ENCODE measurements at regions not wholly inside any gene's neighbourhood (a gene's known extent, or its start where the extent isn't known, plus 50 kb on each side); places are given as distances from the start of the nearest gene placed in this dataset.

DNA sequence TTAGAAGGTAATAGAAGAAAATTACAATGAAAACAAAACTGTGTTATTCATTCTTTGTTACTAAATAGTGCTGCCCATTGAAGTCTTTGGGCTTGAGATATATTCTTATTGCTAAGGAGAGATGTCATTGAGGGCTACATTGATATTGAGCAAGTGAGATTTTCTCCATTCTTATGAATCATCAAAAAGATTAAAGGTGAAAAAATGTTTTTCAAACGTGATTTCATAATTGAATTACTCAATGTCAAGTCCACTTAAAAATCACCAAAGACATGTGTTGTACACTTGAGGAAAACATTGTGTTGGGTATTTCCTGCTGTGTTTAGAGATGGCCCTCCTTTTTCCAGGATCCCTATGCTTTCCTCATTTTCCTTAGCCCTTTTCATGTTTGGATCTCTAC, 448.1 kb downstream of the NFIB start:
- TF ChIP-seq, protein P1, sequence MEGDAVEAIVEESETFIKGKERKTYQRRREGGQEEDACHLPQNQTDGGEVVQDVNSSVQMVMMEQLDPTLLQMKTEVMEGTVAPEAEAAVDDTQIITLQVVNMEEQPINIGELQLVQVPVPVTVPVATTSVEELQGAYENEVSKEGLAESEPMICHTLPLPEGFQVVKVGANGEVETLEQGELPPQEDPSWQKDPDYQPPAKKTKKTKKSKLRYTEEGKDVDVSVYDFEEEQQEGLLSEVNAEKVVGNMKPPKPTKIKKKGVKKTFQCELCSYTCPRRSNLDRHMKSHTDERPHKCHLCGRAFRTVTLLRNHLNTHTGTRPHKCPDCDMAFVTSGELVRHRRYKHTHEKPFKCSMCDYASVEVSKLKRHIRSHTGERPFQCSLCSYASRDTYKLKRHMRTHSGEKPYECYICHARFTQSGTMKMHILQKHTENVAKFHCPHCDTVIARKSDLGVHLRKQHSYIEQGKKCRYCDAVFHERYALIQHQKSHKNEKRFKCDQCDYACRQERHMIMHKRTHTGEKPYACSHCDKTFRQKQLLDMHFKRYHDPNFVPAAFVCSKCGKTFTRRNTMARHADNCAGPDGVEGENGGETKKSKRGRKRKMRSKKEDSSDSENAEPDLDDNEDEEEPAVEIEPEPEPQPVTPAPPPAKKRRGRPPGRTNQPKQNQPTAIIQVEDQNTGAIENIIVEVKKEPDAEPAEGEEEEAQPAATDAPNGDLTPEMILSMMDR (IDR thresholded peaks at IDR 0.05; ENCODE audit: low read depth, low read length, missing input control), result no peak
- TF ChIP-seq RXRA (IDR thresholded peaks at IDR 0.05), result no peak
- TF ChIP-seq, protein P2, sequence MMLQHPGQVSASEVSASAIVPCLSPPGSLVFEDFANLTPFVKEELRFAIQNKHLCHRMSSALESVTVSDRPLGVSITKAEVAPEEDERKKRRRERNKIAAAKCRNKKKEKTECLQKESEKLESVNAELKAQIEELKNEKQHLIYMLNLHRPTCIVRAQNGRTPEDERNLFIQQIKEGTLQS (IDR thresholded peaks at IDR 0.05), result no peak
